ENCODE measurements at regions not wholly inside any gene's neighbourhood (a gene's known extent, or its start where the extent isn't known, plus 50 kb on each side); places are given as distances from the start of the nearest gene placed in this dataset.

GRCh38 chr9:95822583-95823431 lies 52.7 kb upstream of the ERCC6L2 start:
- no peak for TF ChIP-seq CTCF (IDR thresholded peaks at IDR 0.05)

GRCh38 chr9:95822015-95822414 lies 53.5 kb upstream of the ERCC6L2 start:
- TF ChIP-seq CTCF (IDR thresholded peaks at IDR 0.05), result no peak

GRCh38 chr9:95820074-95820473 lies 55.4 kb upstream of the ERCC6L2 start:
- no peak for TF ChIP-seq CTCF (IDR thresholded peaks at IDR 0.05)

- TF ChIP-seq CTCF (IDR thresholded peaks at IDR 0.05), result no peak
Measured at GRCh38 chr9:95819636-95820035, 55.9 kb upstream of the ERCC6L2 start.

- no peak for TF ChIP-seq CTCF (IDR thresholded peaks at IDR 0.05)
Measured at GRCh38 chr9:95817205-95817604, 58.3 kb upstream of the ERCC6L2 start.

- TF ChIP-seq CTCF (IDR thresholded peaks at IDR 0.05), result no peak
Measured at GRCh38 chr9:95816716-95817115, 58.8 kb upstream of the ERCC6L2 start.

GRCh38 chr9:95815961-95816360 lies 59.5 kb upstream of the ERCC6L2 start:
- TF ChIP-seq CTCF (IDR thresholded peaks at IDR 0.05), result no peak
